GDM1 (cell line): ENCODE measurements at regions not wholly inside any gene's neighbourhood (a gene's known extent, or its start where the extent isn't known, plus 50 kb on each side); places are given as distances from the start of the nearest gene placed in this dataset.
"Not testable (repeated sequence)": the region's sequence is repeated elsewhere in the genome, so short reads cannot be mapped to it uniquely, and the experiment has no call there.

Source experiments
- DNase-seq: peaks from one replicate; lab custom pipeline; 2025; lab: John Stamatoyannopoulos, UW

GRCh38 chr4:148954011-148954749, 512.0 kb upstream of the NR3C2 start:
- no peak for DNase-seq

GRCh38 chr4:148951346-148951745, 509.1 kb upstream of the NR3C2 start:
- no peak for DNase-seq

GRCh38 chr4:148946271-148946670, 504.1 kb upstream of the NR3C2 start:
- no peak for DNase-seq

GRCh38 chr4:148944839-148945219, 502.6 kb upstream of the NR3C2 start:
- DNase-seq = no peak

GRCh38 chr4:148944136-148944838, 502.1 kb upstream of the NR3C2 start:
- no peak for DNase-seq

GRCh38 chr4:148934926-148935578, 492.8 kb upstream of the NR3C2 start:
- DNase-seq = no peak

- no peak for DNase-seq
Observed at GRCh38 chr4:148926276-148927260, 484.4 kb upstream of the NR3C2 start.

GRCh38 chr4:148923881-148924280, 481.7 kb upstream of the NR3C2 start:
- no peak for DNase-seq

GRCh38 chr4:148922497-148922896, 480.3 kb upstream of the NR3C2 start:
- no peak for DNase-seq

- no peak for DNase-seq
Observed at GRCh38 chr4:148914734-148915133, 472.5 kb upstream of the NR3C2 start.

GRCh38 chr4:148914301-148914700, 472.1 kb upstream of the NR3C2 start:
- no peak for DNase-seq

- no peak for DNase-seq
Observed at GRCh38 chr4:148903388-148903787, 461.2 kb upstream of the NR3C2 start.

GRCh38 chr4:148901075-148901705, 459.0 kb upstream of the NR3C2 start:
- DNase-seq = no peak

- not testable (repeated sequence) for DNase-seq
Observed at GRCh38 chr4:148898139-148898538, 455.9 kb upstream of the NR3C2 start.

GRCh38 chr4:148893095-148893494, 450.9 kb upstream of the NR3C2 start:
- no peak for DNase-seq

GRCh38 chr4:148883891-148884290, 441.7 kb upstream of the NR3C2 start:
- DNase-seq = no peak

- DNase-seq = no peak
Observed at GRCh38 chr4:148883435-148883834, 441.2 kb upstream of the NR3C2 start.

- no peak for DNase-seq
Observed at GRCh38 chr4:148881860-148882643, 439.8 kb upstream of the NR3C2 start.

- DNase-seq = no peak
Observed at GRCh38 chr4:148874331-148874730, 432.1 kb upstream of the NR3C2 start.

GRCh38 chr4:148868191-148868590, 426.0 kb upstream of the NR3C2 start:
- no peak for DNase-seq

GRCh38 chr4:148866666-148867065, 424.5 kb upstream of the NR3C2 start:
- no peak for DNase-seq
